Epithelial cell of proximal tubule (primary cell): ENCODE measurements at regions not wholly inside any gene's neighbourhood (a gene's known extent, or its start where the extent isn't known, plus 50 kb on each side); places are given as distances from the start of the nearest gene placed in this dataset.

ENCODE experiments used
- DNase-seq: peaks from one replicate; pipeline ENCODE4 v3.0.0-alpha.2; 2011; ENCODE audit warnings: low read depth
- H3K4me3 ChIP-seq: 2 replicates; pipeline ENCODE4 v1.5.1; 2011; ENCODE audit warnings: low read depth, mild to moderate bottlenecking, low read length
- CTCF ChIP-seq: conservative IDR thresholded peaks from 2 replicates; pipeline ENCODE4 v1.5.1; 2012; ENCODE audit warnings: low read depth, mild to moderate bottlenecking, low read length

- TF ChIP-seq CTCF: no peak
- no peak overlapping the region for H3K4me3 ChIP-seq
- DNase-seq: no peak
Observed at GRCh38 chr10:8800426-8800825, 745.9 kb downstream of the GATA3 start.

- H3K4me3 ChIP-seq: no peak overlapping the region
- no peak for DNase-seq
- TF ChIP-seq CTCF: no peak
Observed at GRCh38 chr10:8803992-8804391, 749.5 kb downstream of the GATA3 start.

- no peak overlapping the region for H3K4me3 ChIP-seq
- no peak for TF ChIP-seq CTCF
- DNase-seq: no peak
Observed at GRCh38 chr10:8810677-8811076, 756.2 kb downstream of the GATA3 start.

- no peak overlapping the region for H3K4me3 ChIP-seq
- no peak for DNase-seq
- no peak for TF ChIP-seq CTCF
Observed at GRCh38 chr10:8811201-8811600, 756.7 kb downstream of the GATA3 start.

DNA sequence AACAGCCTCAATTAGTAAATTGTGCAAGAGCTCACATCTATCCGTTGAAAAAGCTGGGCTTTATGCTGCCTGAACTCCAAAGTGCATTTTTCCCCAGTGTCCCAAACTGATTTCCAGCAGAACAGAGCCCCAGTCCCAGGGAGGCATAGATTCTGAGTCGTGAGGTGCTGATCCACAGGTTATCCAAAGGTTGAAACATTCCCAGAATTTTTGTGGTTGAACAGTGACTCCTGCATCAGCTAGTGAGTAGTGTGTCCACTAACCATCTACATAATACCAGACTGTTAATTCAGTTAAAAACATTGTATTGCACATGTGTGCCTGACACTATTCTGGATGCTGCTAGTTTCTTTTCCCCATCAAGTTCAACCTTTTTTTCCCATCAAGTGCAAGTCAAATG, 761.5 kb downstream of the GATA3 start:
- H3K4me3 ChIP-seq: no peak overlapping the region
- DNase-seq: no peak
- TF ChIP-seq CTCF: no peak

DNA sequence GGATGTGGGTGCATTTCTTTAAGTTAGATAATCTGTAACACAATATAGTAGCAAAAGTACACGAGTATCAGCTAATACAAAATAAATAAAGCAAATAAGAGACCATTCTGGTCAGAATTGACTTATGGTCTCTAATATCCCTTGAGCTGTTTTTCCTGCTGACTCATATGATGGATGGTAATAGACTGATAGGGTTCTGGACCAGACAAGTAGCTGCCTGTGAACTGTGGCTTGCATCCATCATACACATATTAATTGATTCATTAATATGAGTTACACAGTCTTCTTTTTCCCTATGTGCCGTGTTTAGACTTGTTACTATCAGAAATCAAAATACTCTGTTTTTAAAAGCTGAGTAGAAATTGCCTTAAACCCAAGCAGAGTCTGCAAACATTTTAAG, 762.8 kb downstream of the GATA3 start:
- no peak for DNase-seq
- no peak overlapping the region for H3K4me3 ChIP-seq
- TF ChIP-seq CTCF: no peak

GRCh38 chr10:8825611-8826010, 771.1 kb downstream of the GATA3 start:
- no peak for TF ChIP-seq CTCF
- H3K4me3 ChIP-seq: no peak overlapping the region
- DNase-seq: no peak
